Activated CD8-positive, alpha-beta memory T cell treated with anti-CD3 and anti-CD28 coated beads, Interleukin-2, amount 50 U/mL, for 48 hours (primary cell): ENCODE measurements at regions not wholly inside any gene's neighbourhood (a gene's known extent, or its start where the extent isn't known, plus 50 kb on each side); places are given as distances from the start of the nearest gene placed in this dataset.
"Not testable (repeated sequence)": the region's sequence is repeated elsewhere in the genome, so short reads cannot be mapped to it uniquely, and the experiment has no call there.

Experiments
- DNase-seq: peaks from one replicate; pipeline ENCODE4 v3.0.0-alpha.2; 2020

- DNase-seq = no peak
Measured at GRCh38 chr5:135110785-135111596, 77.0 kb upstream of the PITX1 start.

GRCh38 chr5:135108992-135109391, 75.0 kb upstream of the PITX1 start:
- DNase-seq = no peak

- no peak for DNase-seq
Measured at GRCh38 chr5:135108569-135108968, 74.5 kb upstream of the PITX1 start.

GRCh38 chr5:135107986-135108385, 74.0 kb upstream of the PITX1 start:
- DNase-seq = no peak

GRCh38 chr5:135106610-135107471, 72.8 kb upstream of the PITX1 start:
- no peak for DNase-seq

GRCh38 chr5:135106136-135106535, 72.1 kb upstream of the PITX1 start:
- no peak for DNase-seq

- DNase-seq = no peak
Measured at GRCh38 chr5:135105105-135105484, 71.1 kb upstream of the PITX1 start.

GRCh38 chr5:135103575-135103853, 69.5 kb upstream of the PITX1 start:
- DNase-seq = no peak

- no peak for DNase-seq
Measured at GRCh38 chr5:135102716-135103574, 68.9 kb upstream of the PITX1 start.

GRCh38 chr5:135100431-135100830, 66.4 kb upstream of the PITX1 start:
- no peak for DNase-seq

GRCh38 chr5:135100011-135100410, 66.0 kb upstream of the PITX1 start:
- DNase-seq = no peak

GRCh38 chr5:135097390-135097789, 63.4 kb upstream of the PITX1 start:
- no peak for DNase-seq

- no peak for DNase-seq
Measured at GRCh38 chr5:135095871-135096270, 61.8 kb upstream of the PITX1 start.

GRCh38 chr5:135095052-135095715, 61.2 kb upstream of the PITX1 start:
- no peak for DNase-seq

GRCh38 chr5:135094339-135095051, 60.5 kb upstream of the PITX1 start:
- DNase-seq = no peak

- DNase-seq = not testable (repeated sequence)
Measured at GRCh38 chr5:135093483-135093882, 59.5 kb upstream of the PITX1 start.

- DNase-seq = no peak
Measured at GRCh38 chr5:135092476-135092875, 58.4 kb upstream of the PITX1 start.

- no peak for DNase-seq
Measured at GRCh38 chr5:135091286-135091685, 57.3 kb upstream of the PITX1 start.

GRCh38 chr5:135089912-135090311, 55.9 kb upstream of the PITX1 start:
- no peak for DNase-seq

- no peak for DNase-seq
Measured at GRCh38 chr5:135088911-135089310, 54.9 kb upstream of the PITX1 start.

GRCh38 chr5:135087950-135088349, 53.9 kb upstream of the PITX1 start:
- DNase-seq = no peak
